ENCODE measurements at regions not wholly inside any gene's neighbourhood (a gene's known extent, or its start where the extent isn't known, plus 50 kb on each side); places are given as distances from the start of the nearest gene placed in this dataset.

DNA sequence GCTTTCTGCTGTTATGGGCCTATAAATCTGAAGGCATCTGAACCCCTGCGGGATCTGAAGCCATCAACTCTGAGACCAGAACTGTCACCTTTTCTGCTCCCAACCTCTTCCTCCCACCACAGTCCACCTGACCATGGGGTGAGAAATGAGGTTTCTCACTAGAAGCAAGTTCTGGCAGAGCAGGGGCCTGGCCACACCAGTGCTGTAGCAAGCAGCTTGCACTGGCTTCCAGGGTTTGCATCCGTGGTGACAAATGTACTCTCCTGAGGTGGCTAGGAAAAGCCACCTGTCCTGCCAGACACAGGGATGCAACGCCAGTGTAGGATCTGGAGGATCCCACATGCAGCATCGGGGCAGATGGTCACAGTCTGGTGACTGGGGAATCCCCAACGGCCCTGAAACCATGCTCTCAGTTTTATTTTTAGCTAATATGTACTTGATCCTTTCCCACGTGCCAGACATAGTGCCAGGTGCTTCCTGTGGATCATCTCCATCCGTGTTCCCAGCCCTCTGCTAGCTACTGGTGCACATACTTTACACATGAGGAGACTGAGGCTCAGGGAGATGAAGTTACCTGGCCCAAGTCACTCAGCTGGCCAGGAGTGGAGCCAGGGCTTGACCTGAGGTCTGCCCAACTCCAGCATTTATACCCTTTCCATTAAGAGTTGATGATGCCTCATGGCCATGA lies 122.1 kb upstream of the SPACA1 start:
- no peak overlapping the region for H3K27ac ChIP-seq
- TF ChIP-seq, protein P1, sequence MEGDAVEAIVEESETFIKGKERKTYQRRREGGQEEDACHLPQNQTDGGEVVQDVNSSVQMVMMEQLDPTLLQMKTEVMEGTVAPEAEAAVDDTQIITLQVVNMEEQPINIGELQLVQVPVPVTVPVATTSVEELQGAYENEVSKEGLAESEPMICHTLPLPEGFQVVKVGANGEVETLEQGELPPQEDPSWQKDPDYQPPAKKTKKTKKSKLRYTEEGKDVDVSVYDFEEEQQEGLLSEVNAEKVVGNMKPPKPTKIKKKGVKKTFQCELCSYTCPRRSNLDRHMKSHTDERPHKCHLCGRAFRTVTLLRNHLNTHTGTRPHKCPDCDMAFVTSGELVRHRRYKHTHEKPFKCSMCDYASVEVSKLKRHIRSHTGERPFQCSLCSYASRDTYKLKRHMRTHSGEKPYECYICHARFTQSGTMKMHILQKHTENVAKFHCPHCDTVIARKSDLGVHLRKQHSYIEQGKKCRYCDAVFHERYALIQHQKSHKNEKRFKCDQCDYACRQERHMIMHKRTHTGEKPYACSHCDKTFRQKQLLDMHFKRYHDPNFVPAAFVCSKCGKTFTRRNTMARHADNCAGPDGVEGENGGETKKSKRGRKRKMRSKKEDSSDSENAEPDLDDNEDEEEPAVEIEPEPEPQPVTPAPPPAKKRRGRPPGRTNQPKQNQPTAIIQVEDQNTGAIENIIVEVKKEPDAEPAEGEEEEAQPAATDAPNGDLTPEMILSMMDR (IDR thresholded peaks at IDR 0.05): no peak
- no peak for TF ChIP-seq ZFX (IDR thresholded peaks at IDR 0.05; ENCODE audit: borderline replicate concordance)

DNA sequence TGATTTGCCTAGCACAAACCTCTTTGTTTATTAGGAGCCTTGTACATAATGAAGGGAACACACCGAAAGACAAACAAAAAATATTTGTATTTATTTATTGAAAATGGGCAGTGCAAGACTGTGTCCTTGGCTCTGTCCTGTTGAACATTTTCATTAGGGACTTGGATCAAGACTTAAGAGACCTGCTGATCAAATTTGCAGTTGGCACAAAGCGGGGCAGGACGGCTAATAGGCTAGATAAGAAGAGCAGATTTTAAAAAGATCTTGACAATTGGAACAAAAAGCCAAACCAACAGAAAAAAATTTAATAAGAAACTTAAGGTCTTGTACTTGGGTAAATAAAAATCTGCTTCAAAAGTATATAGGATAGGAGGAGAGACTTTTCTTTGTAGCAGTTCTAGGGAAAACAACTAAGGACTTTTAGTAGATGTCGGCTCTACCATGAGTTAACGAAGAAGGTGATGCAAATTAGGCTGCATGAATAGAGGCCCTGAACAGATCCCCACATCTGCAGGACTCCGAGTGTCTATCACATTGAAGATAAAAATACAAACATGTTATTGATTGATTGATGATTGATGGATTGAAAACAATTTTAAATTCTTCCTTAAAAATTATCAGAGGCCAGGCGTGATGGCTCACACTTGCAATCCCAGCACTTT lies 124.1 kb upstream of the SPACA1 start:
- H3K27ac ChIP-seq: no peak overlapping the region
- no peak for TF ChIP-seq ZFX (IDR thresholded peaks at IDR 0.05; ENCODE audit: borderline replicate concordance)
- TF ChIP-seq, protein P1 (IDR thresholded peaks at IDR 0.05): no peak

DNA sequence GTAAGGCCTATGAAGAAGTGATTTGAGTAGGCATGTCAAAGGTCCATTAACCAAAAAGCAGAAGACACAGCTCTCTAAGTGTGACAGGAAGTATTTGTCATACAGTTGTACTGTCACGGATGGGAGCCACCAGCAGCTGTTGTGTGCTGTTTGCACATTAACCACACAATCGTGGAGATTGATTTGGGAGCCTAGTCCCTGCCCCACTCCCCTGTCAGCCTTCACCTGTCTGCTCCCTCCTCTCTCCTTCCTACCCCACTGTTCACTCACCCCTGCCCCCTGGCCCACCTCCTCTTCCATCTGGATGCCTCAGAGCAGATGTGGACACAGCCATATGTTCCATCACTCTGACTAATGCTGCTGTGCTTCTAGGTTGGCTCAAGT lies 124.7 kb upstream of the SPACA1 start:
- no peak for TF ChIP-seq ZFX (IDR thresholded peaks at IDR 0.05; ENCODE audit: borderline replicate concordance)
- TF ChIP-seq, protein P1 (IDR thresholded peaks at IDR 0.05): no peak
- H3K27ac ChIP-seq: no peak overlapping the region

DNA sequence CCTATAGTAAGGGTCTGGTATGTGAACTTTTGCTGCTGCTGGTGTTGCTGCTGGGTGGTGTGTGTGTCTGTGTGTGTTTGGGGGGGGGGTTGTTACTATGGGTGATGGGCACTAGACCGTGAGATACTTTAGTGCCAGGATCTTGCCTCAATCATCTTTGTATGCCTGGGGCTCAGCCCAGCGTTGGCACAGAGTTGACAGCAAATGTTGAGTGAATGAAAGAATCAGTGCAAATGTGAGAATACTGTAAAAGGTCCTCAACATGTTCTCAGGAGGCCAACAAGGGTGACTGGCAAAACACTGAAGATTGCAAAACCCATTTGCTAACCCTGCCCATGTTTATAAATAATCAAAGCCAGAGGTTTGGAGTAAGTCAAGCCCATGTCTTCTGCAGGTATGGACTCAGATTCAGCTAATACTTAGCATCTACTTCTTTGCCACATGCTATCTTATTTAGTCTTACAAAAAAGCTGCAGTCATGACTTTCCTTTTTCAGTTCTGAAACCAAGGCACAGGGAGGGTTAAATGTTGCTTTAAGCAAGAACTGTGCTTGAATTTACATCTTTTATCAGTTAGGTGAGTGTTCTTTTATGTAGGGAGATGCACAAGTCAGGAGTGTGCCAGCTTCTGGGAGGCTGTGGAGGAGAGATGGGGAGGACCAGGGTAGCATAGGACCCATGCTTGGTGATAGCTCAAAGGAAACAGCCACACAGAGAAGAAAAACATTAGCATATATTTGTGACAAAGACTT lies 125.3 kb upstream of the SPACA1 start:
- TF ChIP-seq, protein P1 (IDR thresholded peaks at IDR 0.05): no peak
- no peak for TF ChIP-seq ZFX (IDR thresholded peaks at IDR 0.05; ENCODE audit: borderline replicate concordance)
- H3K27ac ChIP-seq: no peak overlapping the region

DNA sequence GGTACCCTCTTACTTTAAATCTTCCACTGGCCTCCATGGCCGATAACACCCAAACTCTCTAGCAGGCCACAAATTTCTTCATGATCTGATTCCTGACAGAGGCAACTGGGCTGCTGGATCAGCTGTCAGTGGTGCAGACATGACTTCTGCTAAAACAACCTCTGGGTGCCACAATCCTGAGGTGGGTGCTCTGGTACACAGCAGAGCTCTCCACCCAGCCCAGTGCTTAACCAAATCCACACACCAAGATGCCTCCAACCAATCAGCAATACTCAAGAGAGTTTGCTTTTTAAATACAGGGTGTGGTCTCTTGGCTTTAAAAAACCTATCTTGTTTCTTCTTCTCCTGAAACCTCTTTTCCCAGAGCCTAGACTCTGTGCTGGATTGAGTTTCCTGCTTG lies 126.6 kb upstream of the SPACA1 start:
- H3K27ac ChIP-seq: no peak overlapping the region
- TF ChIP-seq, protein P1 (IDR thresholded peaks at IDR 0.05): no peak
- TF ChIP-seq ZFX (IDR thresholded peaks at IDR 0.05; ENCODE audit: borderline replicate concordance): no peak

DNA sequence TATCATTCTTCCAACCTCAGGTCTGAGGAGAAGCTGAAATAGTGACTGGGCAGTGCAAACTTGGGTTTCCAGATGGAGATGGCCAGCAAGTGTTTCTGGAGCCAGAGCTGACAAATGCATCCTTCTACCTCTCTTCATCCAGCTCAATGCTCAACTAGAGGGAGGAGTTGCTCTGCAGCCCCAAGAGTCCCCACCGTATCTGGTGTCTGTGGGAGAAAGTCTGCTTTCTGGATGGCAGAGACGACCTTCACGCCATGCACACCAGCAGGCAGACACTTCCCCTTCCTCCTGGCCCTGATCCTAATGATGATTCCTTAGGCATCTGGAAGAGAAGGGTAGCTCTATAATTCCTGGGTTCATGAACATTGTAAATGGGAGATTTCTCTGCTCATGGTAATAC lies 127.4 kb upstream of the SPACA1 start:
- no peak overlapping the region for H3K27ac ChIP-seq
- TF ChIP-seq, protein P1 (IDR thresholded peaks at IDR 0.05): no peak
- TF ChIP-seq ZFX (IDR thresholded peaks at IDR 0.05; ENCODE audit: borderline replicate concordance): no peak

DNA sequence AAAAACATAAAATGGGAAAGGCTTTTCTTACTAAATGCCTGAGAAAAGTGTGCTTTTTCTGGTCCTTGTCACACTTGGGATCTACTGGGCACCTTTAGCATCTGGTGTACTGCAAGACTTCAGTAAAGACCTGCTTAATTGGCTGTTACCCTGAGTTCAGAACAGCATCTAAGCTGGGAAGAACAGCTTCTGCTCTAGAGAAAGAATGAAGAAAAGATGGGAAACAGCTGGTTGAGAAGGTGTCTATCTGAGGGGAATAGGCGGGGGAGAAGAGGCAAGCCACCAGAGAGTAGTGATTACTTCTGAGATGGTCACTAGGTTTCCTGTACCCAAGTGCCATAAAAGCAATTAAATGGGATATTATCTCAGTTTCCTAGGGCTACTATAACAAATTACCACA lies 128.2 kb upstream of the SPACA1 start:
- no peak for TF ChIP-seq ZFX (IDR thresholded peaks at IDR 0.05; ENCODE audit: borderline replicate concordance)
- TF ChIP-seq, protein P1 (IDR thresholded peaks at IDR 0.05): no peak
- no peak overlapping the region for H3K27ac ChIP-seq
